Muscle layer of duodenum (tissue), 2 donors: ENCODE measurements at regions not wholly inside any gene's neighbourhood (a gene's known extent, or its start where the extent isn't known, plus 50 kb on each side); places are given as distances from the start of the nearest gene placed in this dataset.

Source experiments
- H3K27ac ChIP-seq: one replicate; pipeline ENCODE4 v1.7.0; 2013; ENCODE audit warnings: mild to moderate bottlenecking, low read length
- H3K27me3 ChIP-seq: one replicate; pipeline ENCODE4 v1.7.0; 2013; ENCODE audit warnings: low read depth, mild to moderate bottlenecking, control low read depth, low read length
- H3K36me3 ChIP-seq, 2 donors: one replicate each; pipeline ENCODE4 v1.7.0; 2013; ENCODE audit warnings: low read length in 2 of 2, control low read depth in 1 of 2, mild to moderate bottlenecking in 1 of 2; ENCODE audit not compliant: insufficient read depth in 2 of 2, control insufficient read depth in 1 of 2
- H3K4me1 ChIP-seq, 2 donors: one replicate each; pipeline ENCODE4 v1.7.0; 2013; ENCODE audit warnings: low read length in 2 of 2, mild to moderate bottlenecking in 2 of 2, control low read depth in 1 of 2, moderate library complexity in 1 of 2; ENCODE audit not compliant: insufficient read depth in 2 of 2, control insufficient read depth in 1 of 2
- H3K4me3 ChIP-seq, 2 donors: one replicate each; pipeline ENCODE4 v1.7.0; 2013; ENCODE audit warnings: low read length in 2 of 2, low read depth in 1 of 2, mild to moderate bottlenecking in 1 of 2
- H3K9me3 ChIP-seq, 2 donors: one replicate each; pipeline ENCODE4 v1.7.0; 2013; ENCODE audit warnings: low read length in 2 of 2, control low read depth in 1 of 2, mild to moderate bottlenecking in 1 of 2; ENCODE audit not compliant: control insufficient read depth in 1 of 2
- donor health status: healthy.

- H3K27me3 ChIP-seq: no peaks in the 10 kb centered on the region
These were observed 161.1 kb upstream of the ANKRD28 start for GRCh38 chr3:15958692-15959433.

GRCh38 chr3:15959434-15959811 is 161.6 kb upstream of the ANKRD28 start:
- H3K27me3 ChIP-seq: no peaks in the 10 kb centered on the region
- no peak overlapping the region for H3K4me3 ChIP-seq
- H3K4me1 ChIP-seq: no peaks in the 10 kb centered on the region
- no peaks in the 10 kb centered on the region for H3K36me3 ChIP-seq
- no peaks in the 10 kb centered on the region for H3K9me3 ChIP-seq
- H3K27ac ChIP-seq: no peak overlapping the region

More at GRCh38 chr3:15958692-15959433, 161.1 kb upstream of the ANKRD28 start:
- no peaks in the 10 kb centered on the region for H3K36me3 ChIP-seq
- H3K9me3 ChIP-seq: no peaks in the 10 kb centered on the region
- H3K4me3 ChIP-seq: no peak overlapping the region
- H3K4me1 ChIP-seq: no peaks in the 10 kb centered on the region
- H3K27ac ChIP-seq: no peak overlapping the region

GRCh38 chr3:15964605-15965442 is 167.0 kb upstream of the ANKRD28 start:
- H3K27ac ChIP-seq: no peak overlapping the region
- no peaks in the 10 kb centered on the region for H3K4me1 ChIP-seq
- H3K9me3 ChIP-seq: no peaks in the 10 kb centered on the region
- H3K4me3 ChIP-seq: no peak overlapping the region
- no peaks in the 10 kb centered on the region for H3K36me3 ChIP-seq
- no peaks in the 10 kb centered on the region for H3K27me3 ChIP-seq

- no peaks in the 10 kb centered on the region for H3K27me3 ChIP-seq
- no peaks in the 10 kb centered on the region for H3K36me3 ChIP-seq
- H3K4me3 ChIP-seq: no peak overlapping the region
- no peaks in the 10 kb centered on the region for H3K9me3 ChIP-seq
- H3K4me1 ChIP-seq: no peaks in the 10 kb centered on the region
- H3K27ac ChIP-seq: no peak overlapping the region
These were observed 169.8 kb upstream of the ANKRD28 start for GRCh38 chr3:15967577-15967976.

GRCh38 chr3:15969874-15970640 is 172.3 kb upstream of the ANKRD28 start:
- Histone ChIP-seq H3K27ac (no peak overlapping the region), H3K4me1 (no peaks in the 10 kb centered on the region), H3K9me3 (no peaks in the 10 kb centered on the region), H3K4me3 (no peak overlapping the region), H3K27me3 (no peaks in the 10 kb centered on the region), H3K36me3 (no peaks in the 10 kb centered on the region)

GRCh38 chr3:15973414-15973813 is 175.6 kb upstream of the ANKRD28 start:
- Histone ChIP-seq H3K27ac (no peak overlapping the region), H3K4me3 (no peak overlapping the region), H3K36me3 (no peaks in the 10 kb centered on the region), H3K4me1 (no peaks in the 10 kb centered on the region), H3K27me3 (no peaks in the 10 kb centered on the region), H3K9me3 (no peaks in the 10 kb centered on the region)

GRCh38 chr3:15973940-15974339 is 176.2 kb upstream of the ANKRD28 start:
- Histone ChIP-seq H3K36me3 (no peaks in the 10 kb centered on the region), H3K9me3 (no peaks in the 10 kb centered on the region), H3K4me3 (no peak overlapping the region), H3K27me3 (no peaks in the 10 kb centered on the region), H3K4me1 (no peaks in the 10 kb centered on the region), H3K27ac (no peak overlapping the region)

GRCh38 chr3:15974647-15975046 is 176.9 kb upstream of the ANKRD28 start:
- no peaks in the 10 kb centered on the region for H3K9me3 ChIP-seq
- H3K27me3 ChIP-seq: no peaks in the 10 kb centered on the region
- no peaks in the 10 kb centered on the region for H3K36me3 ChIP-seq
- H3K27ac ChIP-seq: no peak overlapping the region
- no peaks in the 10 kb centered on the region for H3K4me1 ChIP-seq
- H3K4me3 ChIP-seq: no peak overlapping the region

GRCh38 chr3:15976524-15976923 is 178.7 kb upstream of the ANKRD28 start:
- no peak overlapping the region for H3K27ac ChIP-seq
- H3K9me3 ChIP-seq: no peaks in the 10 kb centered on the region
- H3K4me3 ChIP-seq: no peak overlapping the region
- H3K36me3 ChIP-seq: no peaks in the 10 kb centered on the region
- H3K4me1 ChIP-seq: no peaks in the 10 kb centered on the region
- no peaks in the 10 kb centered on the region for H3K27me3 ChIP-seq

- Histone ChIP-seq H3K4me3 (no peak overlapping the region), H3K9me3 (no peaks in the 10 kb centered on the region)
These were observed 179.3 kb upstream of the ANKRD28 start for GRCh38 chr3:15977090-15977489.

GRCh38 chr3:15977598-15978232 is 179.9 kb upstream of the ANKRD28 start:
- H3K4me1 ChIP-seq: no peaks in the 10 kb centered on the region
- no peak overlapping the region for H3K4me3 ChIP-seq
- no peaks in the 10 kb centered on the region for H3K27me3 ChIP-seq
- no peaks in the 10 kb centered on the region for H3K9me3 ChIP-seq
- no peaks in the 10 kb centered on the region for H3K36me3 ChIP-seq
- H3K27ac ChIP-seq: no peak overlapping the region

More at GRCh38 chr3:15977090-15977489, 179.3 kb upstream of the ANKRD28 start:
- Histone ChIP-seq H3K4me1 (no peaks in the 10 kb centered on the region), H3K27me3 (no peaks in the 10 kb centered on the region), H3K36me3 (no peaks in the 10 kb centered on the region), H3K27ac (no peak overlapping the region)
